ENCODE measurements at regions not wholly inside any gene's neighbourhood (a gene's known extent, or its start where the extent isn't known, plus 50 kb on each side); places are given as distances from the start of the nearest gene placed in this dataset.

DNA sequence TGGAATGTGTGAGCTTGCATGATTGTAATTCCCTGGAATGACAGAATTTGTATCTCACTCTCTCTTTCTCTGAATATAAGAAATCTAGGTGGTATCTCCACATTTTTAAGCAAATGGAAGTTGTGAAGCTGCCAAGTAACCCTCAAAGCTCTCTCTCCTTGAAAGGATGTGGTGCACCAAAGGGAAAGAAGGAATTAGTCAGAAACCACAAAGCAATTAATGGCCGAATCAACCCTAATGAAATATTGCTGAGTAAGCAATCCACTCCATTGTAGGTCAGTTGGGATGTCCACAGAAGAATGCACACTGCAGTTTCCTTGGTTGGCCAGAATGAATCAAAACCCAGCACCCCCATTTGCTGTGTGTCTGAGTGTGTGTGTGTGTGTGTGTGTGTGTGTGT, 153.5 kb downstream of the KCNA5 start:
- DNase-seq = peak; percentile 99

DNA sequence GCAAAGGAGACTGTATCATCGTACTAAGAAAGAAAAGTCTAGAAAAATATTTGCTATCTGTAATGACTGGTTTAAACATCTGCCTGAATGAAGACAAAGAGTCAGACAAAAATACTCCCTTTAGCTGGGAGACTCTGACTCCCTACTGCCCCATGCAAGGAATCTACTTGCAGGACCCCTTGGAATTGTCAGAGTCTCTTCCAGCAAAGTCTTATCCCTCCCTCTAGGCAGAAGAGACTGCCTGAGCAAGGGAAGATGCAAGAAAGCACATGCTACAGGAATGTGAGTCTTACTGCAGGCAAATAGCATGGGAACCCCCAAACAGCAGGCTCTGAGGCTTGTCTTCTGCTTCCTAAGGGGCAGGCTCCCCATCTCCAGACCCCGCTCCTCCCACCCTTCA, 154.0 kb downstream of the KCNA5 start:
- peak; percentile 58 for DNase-seq

DNA sequence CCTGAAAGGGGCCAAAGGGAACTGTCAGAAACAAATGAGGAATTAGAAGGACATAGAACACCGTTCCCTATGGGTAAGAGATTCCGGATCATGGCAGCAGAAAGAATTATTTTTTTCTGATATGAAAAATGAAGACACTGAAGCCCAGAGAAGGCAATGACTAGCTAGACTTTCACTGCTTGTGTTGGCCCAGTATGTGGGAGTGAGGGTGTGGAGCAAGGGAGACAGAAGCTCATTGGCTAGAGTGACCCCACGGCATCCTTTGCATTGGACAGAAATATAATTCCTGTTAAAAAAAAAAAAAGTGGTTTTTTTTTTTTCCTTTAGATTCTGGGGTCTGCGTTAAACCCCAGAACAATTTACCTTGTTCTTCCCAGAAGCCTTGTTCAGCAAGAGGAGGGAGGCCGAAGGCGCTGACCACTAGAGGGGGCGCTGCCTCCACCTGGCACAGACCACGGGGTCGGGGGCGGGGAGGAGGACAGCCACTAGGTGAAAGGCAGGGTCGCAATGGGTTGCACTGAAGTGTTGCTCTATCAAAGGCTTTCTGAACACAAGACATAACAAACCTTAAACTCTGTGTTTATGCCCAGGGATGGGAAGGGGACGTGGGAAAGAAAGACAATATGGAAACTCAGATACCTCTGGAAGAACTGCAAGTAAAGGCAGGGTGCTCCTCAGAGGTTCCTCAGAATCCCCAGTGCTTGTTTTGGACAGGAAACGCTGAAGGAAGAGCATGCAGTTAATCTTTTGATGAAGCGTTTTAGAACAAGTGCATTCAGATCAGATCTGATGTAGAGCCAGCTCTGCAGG, 156.8 kb downstream of the KCNA5 start:
- peak; percentile 38 for DNase-seq

DNA sequence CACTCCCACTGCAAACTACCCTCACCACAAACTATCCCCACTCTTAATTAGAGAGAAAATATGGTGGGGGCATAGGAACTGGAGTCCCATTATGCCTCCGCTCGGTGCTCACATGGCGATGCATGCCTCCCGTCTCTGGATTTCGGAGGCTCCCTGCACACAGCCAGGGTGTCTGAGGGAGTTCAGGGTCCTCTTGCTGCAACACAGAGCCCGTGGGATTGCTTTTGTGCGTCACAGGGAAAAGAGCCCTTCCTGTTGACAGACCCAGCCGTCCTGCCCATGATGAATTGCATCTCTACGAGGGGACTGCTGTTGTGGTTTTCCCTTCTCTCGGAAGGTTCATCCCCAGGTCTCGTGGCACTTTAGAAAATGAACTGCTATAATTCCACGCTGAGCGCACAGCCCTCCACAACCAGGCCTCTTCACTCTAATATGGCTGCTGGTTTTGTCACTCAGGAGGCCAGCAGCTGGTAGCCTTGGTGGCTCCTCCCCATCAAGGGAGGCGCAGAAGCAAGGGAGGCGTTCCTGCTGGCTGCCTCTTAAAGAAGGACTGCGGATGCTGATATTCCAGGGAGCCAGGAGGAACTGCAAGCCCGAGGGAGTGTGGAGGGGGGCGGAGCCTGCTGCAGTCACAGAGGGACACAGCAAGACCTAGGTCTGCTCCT, 158.0 kb downstream of the KCNA5 start:
- peak; percentile 83 for DNase-seq

DNA sequence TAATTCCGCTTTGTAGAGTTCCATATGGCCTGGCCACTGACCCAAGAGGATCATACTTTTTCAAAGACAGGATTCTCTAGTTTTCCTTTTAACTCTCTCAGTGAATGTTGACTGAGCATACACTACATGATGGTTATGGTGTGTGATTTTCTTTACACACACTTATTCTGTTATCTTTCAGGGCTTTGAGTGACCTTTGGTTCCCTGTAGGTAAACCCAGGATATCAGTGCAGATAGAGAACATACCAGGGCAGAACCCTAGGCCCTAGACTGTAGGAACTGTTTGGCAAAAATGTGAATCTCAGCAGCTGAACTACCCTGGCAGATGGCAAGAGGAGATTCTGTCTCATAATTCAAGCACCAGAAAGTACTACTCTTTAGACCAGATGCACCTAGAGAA, 159.6 kb downstream of the KCNA5 start:
- DNase-seq = no peak

DNA sequence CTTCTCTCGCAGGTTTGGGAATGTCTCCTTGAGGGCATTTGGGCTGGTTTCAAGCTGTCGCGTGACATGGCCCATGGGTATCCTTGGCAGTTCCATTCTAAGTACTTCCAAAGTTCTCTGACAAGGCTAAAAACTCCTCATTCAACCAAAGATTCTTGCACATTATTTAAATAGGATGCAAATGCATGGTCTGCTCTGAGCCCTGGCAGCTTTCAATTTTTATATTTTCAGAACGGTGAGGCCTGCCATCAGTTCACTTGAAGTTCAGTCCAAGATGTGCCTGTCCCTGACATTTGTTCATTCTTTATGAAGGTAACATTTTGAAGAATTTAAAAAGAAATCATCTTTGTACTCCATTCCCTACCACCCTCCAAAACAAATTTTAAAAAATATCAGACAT, 160.0 kb downstream of the KCNA5 start:
- DNase-seq = no peak

DNA sequence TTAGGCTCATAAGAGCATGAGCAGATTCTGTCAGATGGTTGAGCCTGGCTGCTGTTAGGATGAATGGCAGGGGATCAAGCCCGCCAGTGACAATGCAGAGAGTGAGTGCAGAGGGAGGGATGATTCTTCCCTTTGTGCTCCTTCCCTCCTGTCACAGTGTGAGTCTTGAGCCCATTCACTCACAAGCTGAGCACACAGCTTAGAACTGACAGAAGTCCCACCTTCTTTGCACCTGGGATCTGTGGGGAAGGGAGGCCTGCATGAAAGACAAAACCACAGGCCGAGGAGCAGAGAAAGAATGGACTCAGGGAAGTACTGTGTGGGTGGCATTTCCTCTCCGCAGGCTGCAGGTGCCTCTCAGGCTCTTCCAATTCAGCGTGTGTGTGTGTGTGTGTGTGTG, 160.6 kb downstream of the KCNA5 start:
- DNase-seq = no peak

DNA sequence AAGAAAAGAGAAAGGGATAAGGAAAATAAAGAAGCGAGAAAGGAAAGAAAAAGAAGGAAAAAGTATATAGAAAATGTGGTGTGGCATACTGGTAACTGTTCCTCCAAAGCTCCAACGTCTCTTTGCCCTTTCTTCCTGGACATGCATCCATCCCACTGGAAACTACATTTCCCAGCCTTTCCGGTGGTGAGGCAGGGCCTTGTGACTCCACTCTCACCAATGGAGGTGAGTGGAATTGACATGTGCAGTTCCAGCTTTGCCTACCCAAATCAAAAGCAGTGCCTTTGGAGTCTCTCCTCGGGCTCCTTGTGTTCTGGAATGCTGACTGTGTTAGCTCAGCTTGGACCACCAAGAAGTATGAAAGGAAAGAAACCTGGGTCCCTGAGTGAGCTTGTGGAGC, 161.2 kb downstream of the KCNA5 start:
- DNase-seq = no peak

DNA sequence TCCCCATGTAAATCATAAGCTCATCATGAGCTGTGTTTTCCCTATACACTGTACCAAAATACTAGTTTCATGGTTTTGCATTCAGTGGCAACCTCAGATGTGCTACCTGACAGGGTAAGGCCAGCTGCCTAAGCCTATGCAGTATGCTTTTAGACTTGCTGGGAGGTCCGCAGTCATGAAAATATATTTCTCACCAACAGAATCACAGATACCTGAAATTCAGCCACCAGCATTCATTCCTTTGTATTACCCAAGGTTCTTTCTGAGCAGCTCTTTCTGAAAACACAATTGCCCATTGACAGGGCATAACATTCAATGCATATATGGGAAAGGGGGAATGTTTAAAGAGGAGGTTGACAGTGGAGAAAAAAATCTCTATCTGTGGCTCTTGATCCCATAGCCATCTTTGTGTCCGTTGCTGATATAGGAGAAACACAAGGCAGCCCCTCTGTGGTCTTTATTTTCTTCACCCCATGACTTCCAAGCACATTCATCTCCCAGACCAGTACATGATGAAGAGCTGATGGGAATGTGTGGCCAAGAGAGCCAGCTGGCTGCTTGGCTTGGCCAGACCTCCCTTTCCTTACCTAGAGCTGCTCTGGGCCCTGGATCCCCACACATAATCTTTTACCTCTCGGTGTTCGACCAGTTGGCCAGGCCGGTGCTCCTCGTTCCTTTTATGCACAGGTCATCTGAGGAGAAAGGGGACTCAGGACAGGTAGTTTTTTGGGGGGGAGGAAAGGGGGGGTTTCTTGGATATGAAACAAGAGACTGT, 162.9 kb downstream of the KCNA5 start:
- no peak for DNase-seq

DNA sequence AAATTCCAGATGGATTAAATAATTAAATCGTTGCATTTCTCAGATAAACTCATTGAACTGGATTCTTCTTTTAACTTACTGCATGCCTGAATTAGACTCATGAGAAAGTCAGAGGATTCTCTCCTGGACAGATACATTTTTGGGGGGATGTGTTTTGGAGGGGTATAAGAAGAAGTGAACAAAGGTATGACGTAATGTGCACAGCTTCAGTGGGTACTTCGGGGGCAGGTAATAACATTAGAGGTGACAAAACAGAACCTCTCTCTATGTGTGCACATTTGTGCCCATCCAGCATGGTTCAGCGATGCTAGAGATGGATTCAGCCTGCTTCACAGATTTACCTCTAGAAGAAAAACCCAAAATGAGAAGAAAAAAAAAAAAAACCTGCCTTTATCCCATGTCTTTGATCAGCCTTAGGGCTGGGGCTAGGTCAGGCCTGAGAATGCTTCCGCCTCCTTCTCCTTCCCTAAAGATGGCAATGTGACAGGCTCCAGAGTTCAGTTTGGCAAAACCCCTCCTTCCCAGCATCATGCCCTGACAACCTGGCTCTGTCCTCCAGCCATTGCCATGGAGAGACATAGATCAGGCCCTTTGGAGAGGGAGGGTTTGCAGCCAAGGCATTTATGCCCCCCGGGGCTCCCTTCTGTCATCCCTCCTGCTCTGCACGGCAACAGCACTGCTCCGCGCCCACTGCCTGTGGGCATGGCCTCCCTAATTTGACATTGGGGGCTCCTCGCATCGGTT, 166.7 kb downstream of the KCNA5 start:
- DNase-seq = no peak

DNA sequence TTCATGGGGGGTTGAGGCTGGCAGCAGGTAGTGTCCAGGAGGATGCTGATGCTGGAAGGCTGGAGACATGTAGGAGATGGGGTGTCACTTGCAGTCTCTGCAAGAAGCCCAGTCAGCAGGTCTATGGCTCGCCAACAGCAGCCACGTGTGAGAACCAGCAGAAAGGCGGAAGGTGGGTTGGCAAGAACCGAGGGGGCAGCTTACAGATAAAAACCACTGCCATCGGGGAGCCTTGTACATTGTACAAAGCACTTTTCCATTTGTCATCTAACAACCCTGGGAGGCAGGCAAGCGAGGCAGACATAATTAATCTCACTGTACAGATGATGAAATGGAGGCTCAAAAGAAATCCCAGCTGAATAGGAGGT, 167.2 kb downstream of the KCNA5 start:
- DNase-seq = no peak

DNA sequence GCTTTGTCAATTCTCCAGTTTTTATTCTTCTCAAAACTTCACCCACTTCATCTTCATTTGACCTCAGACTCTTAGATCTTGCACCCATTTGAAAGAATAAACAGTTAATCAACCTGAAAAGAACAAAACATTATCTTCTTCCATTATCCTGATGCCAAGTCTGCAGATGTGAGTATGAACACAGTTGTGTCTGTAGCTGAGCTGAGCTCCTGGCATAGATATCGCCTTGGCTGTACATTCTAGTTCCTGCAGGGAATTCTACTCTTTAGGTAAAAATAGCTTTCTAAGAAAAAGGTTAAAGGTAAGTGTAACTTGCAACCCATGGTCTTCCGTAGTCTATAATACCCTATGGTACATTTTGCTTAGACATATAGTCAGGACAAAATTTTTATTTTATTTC, 169.7 kb downstream of the KCNA5 start:
- DNase-seq = no peak

DNA sequence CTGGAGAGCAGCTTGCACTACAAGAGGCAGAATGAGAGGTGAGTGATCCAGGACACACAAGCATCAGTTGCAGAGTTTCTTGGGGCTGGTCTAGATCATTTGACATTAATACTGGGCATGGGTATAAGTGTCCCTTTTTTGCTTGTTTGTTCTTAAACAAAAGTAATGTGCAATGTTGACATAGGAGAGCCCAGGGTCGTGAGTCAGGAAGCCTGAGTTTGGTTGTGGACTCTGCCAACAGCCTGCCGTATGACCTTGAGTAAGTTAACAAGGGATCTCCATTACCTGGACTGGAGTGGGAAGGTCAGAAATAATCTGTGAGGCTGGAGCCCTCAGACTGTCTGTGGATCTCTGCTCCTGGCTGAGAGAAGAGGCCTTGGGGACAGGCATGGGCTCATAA, 170.3 kb downstream of the KCNA5 start:
- no peak for DNase-seq

DNA sequence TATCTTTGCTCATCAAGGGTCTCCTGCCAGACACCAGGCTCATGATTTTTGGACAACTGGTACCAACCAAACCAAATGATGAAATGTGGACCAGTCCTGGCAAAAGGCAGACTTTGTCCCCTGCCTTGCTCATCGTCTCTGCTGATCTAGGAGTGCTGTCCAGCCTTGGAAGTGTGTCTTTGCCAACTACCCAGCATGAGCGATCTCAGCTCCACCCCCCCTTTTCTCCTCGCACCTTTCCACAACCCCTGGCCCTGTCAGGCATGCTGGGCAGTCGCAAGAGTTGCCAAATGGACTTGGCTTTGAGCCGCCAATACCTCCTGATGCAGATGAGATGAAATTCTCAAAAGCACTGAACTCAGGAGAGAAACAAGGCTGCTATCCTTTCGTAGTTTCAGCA, 174.3 kb downstream of the KCNA5 start:
- DNase-seq = no peak

DNA sequence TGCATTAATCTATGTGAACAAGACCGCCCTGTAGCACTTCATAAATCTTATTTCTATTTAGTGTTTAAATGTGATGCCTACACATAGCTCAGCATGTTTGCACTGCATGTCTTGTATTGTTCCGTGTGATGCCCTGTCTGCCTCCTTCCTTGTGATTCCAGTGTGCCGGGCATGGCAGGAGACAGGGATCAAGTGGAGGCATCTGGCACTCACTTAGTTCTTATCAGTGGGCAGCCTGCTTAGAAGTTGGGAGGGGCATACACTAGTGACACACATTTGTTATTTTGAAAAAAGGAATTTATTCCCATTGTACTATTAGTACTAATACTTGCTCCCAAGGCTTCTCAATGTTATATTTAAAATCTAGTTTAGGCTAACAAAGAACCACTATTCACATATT, 176.4 kb downstream of the KCNA5 start:
- no peak for DNase-seq

DNA sequence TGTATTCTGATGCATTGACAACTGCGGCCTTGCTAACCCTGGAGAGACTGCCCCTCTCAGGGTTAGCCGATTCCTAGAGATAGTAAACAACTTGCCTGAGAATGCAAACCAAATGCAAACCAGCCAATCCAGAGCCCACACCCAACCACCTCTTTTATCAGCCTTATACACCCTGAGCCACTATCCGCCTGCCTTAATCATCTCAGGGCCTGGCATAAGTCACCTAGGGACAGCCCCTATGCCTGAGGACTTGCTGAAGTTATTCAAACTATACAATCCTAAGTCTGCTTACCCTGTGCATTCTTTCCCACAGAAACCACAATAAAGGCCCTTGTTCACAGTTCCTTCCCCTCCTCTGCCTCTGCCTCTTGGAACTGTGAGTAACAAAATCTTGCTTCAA, 177.2 kb downstream of the KCNA5 start:
- DNase-seq = peak; percentile 65

DNA sequence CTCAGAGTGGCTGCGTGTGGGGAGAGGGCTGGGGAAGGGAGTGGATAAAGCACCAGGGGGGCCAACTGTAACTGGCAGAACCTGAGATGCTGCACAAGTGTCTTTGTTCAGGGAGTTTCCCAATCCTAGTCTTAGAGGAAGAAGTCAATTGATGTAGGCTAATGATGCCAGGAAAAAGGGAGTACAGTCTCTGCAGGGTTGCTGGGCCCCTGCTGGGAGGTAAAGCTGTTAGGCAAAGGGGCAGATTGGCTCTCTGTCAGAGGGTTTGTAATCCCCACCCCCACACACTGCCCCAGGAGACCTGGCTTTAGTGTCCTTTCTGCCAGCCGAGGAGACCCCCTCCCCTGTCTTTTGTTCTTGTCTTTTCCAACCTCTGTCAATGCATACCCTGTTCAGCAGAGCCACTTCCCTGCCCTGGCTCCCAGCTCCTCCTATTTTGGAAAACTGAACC, 178.4 kb downstream of the KCNA5 start:
- DNase-seq = peak; percentile 38

DNA sequence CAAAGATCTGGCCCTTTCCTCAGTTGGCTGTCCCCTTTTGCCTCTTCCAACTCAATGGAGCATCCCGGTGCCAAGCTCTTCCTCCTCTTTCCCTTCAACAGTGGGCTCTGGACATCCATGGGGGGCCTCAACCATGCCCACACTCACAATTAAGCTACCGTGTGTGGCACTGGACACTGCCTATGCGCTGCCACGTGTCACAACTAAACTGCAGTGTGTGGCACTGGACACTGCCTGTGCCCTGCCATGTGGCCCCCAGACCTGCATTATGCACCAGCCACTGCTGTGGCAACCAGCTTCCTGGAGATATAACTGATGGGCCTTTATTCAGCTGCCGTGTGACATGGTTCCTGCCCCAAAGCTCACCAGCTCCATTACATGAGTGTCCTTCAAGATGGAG, 179.1 kb downstream of the KCNA5 start:
- DNase-seq = no peak

DNA sequence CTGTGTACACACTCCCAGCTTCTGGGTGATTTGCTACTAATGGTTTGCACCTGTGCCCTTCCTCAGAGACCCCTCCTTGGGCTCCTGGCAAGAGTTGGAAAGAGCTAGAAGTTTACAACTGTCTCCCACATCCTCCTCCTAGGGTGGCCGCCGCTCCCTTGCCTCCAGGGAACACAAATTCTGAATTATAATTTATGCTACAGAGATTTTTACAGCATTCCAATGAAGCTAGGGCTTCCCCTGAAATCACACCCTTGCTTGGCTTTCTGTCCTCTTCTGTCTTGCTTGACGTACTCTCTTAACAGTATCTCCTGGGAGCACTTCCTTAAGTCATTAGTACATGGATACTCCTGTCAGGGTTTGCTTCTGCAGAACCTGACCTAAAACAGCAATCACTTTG, 180.2 kb downstream of the KCNA5 start:
- no peak for DNase-seq

DNA sequence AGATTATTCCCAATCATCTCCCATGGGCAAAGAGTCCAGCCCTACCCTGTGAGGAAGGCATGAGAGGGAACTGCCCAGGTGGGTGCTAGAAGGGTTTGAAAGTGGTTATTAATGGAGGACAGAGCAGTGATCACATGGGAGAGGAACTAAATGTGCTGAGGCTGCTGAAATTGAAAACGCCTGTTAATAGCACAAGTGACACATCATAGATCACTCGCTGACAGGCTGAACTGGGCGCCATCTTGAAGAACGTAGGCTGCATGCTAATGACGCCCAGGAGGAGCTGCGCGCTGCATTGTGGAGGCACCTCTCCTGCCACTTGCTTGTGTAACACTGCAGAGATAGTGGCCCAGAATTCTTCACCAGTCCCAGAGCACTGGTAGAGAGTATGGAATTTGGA, 182.9 kb downstream of the KCNA5 start:
- no peak for DNase-seq

DNA sequence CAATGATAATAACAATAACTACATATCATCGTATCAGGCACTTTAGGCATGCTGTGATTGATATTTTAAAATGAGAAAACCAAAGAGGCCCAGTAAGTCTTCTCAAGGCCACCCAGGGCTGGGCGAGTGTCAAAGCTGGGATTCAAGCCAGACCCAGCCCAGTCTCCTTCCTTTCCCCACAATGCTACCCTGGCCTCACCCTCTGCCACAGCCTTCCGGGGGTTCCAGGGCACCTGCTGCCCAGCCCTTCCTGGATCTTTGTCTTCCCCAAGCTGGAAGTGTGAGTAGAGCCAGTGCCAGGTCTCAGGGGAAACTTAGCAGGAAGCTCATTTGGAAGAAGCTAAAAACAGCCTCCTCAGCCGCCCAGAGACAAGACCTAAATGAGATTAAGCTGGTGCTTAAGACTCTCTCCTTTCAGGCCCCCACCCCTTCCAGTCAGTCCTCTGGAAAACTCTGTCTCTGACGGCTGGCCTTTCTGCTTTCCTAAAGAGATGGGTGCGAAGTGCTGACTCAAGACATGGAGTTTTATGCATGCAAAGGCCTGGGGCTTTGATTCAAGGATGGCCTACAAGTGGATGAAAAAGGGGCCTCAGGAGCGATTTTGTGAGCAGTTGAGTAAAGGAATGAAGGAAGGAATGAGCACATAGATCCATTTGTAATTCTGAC, 184.2 kb downstream of the KCNA5 start:
- no peak for DNase-seq

DNA sequence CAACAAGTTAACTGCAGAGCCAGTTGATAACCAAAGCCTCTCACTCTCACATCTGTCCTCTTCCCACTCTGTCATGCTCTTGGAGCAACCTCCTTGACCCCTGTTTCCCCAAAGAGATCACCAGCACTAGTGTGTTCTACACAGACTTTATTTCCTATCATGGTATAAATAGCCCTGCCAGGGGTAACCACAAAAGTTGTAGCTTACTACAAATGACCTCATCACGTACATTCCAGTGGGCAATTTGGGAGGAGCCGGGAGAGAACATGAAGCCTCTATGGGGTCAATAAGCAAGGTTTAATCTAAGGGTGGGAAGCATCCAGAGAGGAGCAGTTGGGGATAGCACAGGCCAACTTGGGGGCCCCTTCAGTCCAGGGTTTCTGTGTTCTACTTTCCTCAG, 186.5 kb downstream of the KCNA5 start:
- DNase-seq = peak; percentile 76

DNA sequence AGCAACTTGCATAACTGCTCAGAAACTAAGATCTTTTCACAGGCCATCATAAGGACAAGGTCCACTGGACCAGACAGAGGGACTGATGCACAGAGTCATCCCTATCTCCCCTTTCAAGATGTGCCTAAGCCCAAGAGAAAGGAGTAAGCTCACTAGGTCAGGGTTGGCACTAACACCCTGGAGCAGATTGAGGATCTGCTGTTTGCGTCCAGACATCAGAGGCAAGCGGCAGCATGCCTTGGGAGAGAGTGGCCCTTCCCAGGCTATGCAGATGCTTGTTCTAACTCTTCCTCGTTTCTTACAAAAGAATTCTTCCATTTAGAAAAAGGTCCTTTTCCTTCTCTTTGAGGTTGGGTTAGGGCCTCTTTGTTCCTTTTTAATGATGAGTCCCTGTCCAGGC, 187.2 kb downstream of the KCNA5 start:
- DNase-seq = no peak

Data from fibroblast of upper back skin (primary cell).